Stimulated activated CD4-positive, alpha-beta T cell treated with anti-CD3 and anti-CD28 coated beads, Interleukin-1b, Interleukin-23, amount 100 ng/mL, for 48 hours (primary cell): ENCODE measurements at regions not wholly inside any gene's neighbourhood (a gene's known extent, or its start where the extent isn't known, plus 50 kb on each side); places are given as distances from the start of the nearest gene placed in this dataset.

ENCODE experiments used
- DNase-seq: peaks from one replicate; pipeline ENCODE4 v3.0.0-alpha.2; 2020

DNA sequence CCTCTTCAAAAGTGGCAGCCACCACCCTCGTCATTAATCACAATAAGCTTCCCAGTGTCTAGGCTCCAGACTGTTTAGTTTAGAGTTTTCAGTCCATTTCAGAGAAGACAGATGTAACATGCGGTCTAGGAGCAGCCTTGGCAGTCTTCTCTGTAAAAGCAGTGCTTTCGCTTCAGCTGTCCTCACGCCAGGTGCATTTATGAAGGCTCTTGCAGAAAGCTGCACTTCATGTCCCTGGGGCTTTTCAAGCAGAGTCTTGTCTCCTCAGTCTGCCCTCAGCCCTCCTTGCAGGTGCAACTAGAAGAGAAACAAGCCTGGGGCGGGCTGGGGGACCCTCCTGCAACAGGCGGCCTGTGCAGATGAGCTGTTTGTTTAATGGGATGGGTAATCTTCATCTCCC lies 281.9 kb downstream of the DRD1 start:
- no peak for DNase-seq

DNA sequence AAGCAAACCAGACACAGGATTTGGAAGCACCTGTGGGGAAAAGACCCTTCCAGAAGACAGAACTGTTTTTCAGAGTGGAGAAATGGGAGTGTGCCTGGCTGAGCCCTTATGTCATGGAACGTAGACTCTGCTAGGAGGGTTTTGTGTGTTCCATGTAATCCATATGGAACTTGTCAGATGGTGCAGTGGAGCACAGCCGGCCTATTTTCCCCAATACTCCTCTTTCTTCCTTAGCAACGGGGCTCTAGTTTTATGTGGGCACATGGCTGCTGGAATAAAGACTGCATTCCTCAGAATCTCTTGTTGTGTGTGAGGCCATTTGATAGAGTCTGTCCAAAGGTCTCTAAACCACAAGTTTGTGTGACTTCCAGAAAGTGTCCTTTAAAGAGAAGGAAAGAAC lies 284.0 kb downstream of the DRD1 start:
- DNase-seq, result no peak

DNA sequence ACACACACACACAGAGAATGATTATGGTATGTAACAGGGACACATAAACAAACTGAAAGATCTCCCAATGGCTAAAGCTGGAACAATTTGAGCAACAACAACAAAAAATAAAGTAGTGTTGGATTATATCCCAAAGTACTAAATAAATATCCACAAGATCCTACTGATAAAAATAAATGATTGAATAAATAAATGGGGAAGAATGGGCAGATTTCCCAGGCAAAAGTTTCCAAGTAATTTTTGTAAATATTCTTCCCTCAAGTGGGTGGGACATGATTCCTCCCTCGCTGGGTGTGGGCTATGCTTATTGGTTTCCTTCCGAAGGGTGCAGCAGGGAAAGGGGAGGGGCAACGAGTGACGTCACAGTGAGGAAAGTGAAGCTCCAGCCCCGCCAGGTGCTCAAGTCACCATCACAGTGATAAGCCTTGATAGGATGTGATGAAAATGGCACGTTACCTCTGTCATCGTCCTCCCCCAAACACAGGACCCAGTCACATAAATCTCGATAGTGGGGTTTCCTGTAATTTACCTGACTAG lies 295.3 kb downstream of the DRD1 start:
- no peak for DNase-seq

DNA sequence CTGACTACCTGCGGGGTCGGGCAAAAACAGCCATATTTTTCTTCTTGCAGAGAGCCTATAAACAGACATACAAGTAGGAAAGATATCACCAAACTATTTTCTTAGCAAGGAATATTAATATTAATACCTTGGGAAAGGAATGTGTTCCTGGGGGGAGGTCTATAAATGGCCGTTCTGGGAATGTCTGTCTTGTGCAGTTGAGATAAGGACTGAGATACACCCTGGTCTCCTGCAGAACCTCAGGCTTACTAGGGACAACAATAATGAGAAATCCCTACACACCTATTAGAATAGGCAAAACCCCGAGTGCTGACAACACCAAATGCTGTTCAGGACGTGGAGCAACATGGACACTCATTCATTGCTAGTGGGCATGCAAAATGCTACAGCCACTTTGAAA lies 297.2 kb downstream of the DRD1 start:
- no peak for DNase-seq

DNA sequence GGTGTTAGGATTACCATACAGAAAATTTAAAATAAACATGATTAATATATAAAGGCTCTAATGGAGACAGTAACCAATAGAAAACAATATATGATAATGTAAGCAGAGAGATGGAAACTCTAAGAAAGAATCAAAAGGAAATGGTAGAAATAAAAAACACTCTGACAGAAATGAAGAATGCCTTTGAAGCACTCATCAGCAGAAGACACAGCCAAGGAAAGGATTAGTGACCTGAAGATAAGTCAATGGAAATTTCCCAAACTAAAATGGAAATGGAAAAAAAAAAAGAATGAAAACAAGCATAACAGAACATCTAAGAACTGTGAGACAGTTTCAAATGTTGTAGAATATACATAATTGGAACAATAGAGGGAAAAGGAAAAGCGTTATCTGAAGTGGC lies 302.6 kb downstream of the DRD1 start:
- DNase-seq, result no peak

DNA sequence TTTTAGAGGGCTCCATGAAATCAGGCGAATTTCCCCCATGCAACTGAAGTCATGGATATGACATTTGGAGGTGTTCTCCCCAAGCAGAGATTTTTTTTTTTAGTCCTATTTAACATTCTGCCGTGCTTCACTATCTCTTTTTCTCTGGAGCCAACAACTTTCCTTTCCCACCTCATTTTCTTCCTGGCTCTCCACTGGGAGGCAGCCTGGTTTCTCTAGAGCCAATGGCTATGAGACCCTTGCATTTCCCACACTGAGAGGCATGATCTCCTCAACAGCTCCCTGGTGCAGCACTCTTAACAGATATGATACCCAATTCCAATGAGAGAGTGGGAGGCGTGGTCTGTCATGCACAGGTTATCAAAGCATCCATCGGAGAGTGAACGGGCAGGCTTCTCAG lies 310.8 kb downstream of the DRD1 start:
- no peak for DNase-seq

DNA sequence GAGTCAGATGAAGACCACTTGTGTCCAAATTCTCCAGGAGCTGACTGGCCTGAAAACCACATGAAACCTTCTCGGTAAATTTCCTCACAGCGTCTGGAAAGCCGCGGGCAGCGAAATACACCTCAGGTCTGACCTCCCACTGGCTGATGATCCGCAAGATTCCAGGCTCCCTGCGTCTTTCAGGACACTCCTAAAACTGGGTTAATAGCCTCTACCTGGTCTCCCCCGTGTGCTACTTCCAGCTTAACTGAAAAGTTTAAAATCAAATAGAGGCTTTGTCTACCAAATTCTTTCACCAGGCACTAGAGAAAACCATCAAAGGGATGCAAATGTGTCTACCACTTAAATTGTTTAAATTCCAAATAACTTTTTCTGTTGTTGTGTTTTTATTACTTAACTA lies 312.6 kb downstream of the DRD1 start:
- DNase-seq, result no peak

DNA sequence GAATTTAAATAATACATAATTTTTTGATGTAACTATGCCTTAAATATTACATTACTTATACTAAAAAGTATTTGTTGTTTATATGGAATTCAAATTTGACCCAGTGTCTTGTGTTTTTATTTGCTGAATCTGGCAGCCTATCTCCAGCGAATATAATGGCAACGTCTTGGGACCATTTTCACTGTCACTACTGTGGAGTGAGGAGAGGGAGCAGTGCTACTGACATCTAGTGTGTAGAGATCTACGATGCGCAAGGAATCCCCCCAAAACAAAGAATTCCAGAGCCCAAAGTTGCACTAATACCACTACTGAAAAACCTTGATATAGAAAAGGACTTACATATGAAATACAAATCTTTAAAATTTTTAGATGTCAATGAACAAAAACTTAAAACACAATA lies 314.4 kb downstream of the DRD1 start:
- DNase-seq, result no peak

DNA sequence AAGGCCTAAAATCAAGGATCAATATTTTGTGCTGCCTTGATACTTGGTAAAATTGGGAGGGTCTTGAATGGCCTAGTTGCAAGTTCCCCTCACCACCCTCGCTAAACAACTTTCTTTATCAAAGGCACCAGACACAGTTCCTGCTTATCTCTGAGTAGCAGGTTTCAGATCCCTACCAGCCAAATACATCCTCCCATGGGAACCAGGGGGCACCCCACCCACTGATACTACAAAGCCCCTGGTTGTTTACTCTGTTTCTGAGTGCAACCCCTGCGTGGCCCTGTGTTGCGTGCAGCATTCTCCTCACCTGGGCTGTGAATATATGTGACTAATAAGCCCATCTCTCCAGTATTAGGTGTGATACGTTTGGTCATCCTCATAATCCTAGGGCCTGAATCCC lies 314.9 kb downstream of the DRD1 start:
- no peak for DNase-seq

DNA sequence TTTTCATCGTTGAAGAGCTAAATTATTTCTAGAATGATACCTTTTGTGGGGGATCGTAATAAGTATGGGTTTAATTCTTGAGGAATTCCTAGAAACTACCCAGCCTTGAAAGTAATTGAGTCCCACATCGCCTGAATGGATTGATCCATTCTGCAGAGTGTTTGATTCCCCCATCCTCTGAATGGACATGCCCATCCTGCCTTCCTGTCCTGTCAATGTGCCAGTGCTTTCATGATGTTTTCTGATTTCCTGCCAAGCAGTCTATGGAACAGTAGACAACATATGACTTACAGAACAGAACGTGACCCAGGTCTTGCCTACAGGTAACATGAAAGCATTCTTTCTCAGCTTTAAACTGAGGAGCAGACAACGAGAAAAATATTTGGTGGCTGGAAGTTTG lies 319.2 kb downstream of the DRD1 start:
- no peak for DNase-seq

DNA sequence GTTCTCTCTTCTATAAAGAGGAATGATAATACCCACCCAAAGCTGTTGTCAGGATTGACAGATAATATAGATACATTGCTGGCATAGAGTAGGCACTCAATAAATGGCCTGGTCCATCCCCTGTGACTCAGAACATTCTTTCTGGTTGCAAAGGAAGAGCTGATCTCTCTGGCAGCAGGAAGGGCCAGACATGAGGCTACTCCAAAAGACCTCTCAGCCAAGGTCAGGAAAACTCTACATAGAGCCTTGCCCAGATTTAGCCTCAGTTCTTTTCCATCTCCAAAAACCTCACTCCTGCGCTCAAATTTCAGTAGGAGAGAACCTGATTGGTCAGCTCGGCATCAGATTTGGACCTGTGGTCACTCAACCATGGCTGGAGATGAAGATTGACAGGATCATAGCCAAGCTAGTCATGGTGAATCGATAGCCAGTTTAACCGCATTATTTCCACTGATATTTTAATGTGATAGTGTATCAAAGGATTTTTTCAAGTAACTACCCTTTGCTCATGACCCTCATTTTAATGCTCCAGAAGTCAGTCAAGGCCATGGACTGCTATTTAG lies 319.6 kb downstream of the DRD1 start:
- no peak for DNase-seq

DNA sequence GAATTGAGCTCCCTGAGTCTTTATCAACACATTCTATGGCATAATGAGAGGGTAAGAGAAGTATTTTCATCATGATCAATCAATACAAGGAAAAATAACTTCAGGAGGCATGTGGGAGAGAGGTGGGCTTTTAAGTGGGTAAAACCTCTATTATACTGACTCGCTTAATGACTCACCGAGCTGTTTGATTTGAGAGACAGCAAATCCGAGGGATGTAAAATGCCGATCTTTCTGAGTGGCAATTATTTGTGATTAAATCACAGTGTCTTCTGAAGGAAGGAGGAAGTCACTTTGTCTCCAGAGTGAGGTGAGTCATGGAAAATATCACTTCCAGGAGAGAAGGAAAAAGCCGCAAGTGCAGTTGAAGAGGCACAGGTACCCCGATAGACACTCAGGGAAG lies 320.4 kb downstream of the DRD1 start:
- no peak for DNase-seq

DNA sequence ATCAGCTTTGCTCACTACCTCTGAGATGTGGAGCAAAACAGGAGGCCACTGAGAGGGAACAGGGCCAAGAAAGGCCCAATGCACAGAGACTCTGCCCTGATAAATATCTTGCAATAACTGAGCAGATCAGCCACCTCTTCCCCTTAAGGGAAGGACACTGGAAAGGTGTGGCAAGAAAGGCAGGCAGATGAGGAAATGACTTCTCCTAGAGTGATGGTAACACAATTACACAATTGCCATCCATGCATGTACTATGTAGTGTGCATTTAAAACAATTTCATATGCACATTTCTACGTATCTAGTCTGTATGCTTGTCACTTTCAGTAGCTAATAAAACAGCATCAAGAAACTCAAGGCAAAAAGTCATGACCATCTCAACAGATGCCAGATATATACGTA lies 322.5 kb downstream of the DRD1 start:
- DNase-seq, result no peak

DNA sequence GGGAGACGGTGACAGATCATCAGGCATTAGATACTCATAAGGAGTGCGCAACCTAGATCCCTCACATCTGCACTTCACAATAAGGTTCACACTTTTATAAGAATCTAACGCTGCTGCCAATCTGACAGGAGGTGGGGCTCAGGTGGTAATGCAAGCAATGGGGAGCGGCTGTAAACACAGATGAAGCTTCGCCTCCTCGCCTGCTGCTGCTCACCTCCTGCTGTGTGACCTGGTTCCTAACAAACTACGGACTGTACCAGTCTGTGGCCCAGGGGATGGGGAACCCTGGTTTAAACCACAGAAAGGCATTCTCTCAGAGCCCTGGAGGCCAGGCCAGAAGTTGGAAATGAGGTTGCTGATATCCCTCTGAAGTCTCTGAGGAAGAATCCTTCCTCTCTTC lies 323.6 kb downstream of the DRD1 start:
- DNase-seq, result no peak

DNA sequence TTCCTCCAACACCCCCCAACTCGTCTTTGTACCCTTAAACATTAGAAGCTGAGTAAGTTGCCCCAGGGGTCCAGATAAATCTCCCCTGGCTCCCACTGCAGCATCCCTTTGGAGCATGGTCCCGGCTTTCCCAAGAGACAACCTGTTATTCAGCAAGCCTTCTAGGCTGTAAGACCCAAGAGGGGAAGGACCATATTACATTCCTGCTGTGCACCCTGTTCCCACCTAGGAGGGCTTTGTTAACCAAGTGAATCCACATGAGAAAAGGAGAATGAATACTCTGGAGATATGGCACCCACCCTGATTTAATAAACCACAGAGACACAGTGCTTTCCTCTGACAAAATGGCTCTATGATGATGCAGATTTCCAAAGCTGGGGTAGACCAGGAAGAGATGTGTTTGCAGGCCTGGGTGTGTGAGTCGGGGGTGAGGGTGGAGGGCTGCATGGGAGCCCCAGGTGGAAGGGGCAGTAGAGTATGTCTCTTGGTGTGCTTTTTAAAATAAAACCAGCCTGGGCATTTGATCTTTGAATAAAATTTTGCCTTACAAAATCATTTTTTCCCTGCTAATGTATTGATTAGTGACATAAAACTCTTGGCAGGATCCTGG lies 325.2 kb downstream of the DRD1 start:
- DNase-seq, result no peak

DNA sequence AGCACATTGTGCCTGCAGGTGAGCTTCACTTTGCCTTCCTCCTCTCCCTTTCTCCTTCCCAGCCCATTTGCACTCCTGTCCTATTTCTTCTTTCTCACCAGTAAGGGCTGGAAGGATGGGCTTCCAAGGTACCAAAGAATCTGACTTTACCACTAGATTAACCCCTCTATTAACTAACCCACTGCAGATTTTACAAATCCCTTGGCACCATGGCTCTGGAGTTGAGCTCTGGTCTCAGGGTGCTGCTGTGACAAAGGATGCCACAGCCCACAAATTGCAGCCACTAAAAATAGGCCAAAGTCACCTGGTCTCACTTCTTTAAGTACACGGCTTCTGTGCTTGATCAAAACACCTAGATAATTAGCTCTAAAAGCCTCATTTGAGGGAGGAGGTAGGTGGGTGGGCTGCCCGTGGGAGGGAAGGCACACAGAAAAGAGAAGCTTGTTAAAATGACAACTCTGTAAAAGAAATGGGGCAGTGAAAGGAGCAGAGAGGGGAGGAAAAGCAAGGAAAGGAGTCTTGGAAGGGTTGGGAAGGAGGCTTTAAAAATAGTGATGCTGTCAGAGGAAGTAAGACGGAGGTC lies 327.4 kb downstream of the DRD1 start:
- no peak for DNase-seq

DNA sequence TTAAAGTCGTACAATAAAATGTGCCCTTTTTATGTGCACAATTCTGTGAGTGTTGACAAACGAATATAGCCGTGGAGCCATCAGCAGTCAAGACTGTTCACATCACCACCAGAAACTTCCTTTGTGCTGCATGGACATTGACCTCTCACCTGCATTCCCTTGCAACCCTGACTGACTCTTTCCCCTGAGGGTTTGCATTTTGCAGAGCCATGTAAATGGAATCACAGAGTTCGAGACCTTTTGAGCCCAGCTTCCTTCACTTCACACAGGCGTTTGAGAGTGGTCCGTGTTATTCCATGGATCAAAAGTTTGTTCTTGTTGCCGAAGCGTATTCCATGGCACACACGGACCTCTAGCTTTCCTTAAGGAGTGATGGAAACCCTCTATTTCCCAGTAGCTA lies 328.2 kb downstream of the DRD1 start:
- no peak for DNase-seq

DNA sequence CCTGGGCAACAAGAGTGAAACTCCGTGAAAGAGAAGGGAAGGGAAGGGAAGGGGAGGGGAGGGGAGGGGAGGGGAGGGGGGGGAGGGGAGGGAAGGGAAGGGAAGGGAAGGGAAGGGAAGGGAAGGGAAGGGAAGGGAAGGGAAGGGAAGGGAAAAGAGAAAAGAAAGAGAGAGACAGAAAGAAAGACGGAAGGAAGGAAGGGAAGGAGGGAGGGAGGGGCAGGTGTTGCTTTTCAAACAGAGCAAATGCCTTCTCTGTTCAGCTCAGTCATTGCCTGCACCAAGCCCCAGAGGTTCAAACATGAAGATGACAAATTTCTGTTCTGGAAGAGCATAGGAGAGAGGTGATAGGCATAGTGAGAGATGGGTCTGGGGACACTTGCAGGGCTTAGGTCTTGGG lies 330.0 kb downstream of the DRD1 start:
- no peak for DNase-seq

DNA sequence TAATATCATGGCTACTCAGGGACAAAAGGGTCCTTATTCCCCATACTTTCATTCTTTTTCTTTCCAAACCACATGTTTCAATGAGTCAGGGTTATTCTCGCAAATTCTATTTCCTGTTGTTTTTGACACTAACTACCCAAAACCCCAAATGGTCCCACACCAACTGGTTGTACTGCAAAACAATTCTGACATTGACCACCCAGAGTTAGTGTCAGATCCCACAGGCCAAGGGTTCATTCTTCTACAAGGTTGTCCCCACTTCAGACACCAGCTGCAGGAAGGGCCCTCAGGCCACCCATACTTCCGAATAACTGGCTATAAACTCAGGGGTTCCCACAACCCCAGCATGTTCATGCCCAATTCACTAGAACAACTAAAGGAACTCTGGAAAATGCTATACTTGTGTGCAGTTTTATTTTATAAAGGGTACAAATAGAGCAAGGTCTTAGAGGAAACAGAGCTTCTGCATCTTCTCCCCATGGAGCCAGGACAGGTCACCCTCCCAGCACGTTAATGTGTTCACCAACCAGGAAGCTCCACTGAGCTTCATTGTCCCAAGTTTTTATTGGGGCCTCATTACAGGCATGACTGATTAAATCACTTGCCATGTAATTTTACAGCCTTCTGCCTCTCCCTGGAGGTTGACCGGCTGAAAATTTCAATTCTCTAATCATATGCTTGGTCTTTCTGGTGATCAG lies 334.8 kb downstream of the DRD1 start:
- DNase-seq, result no peak

DNA sequence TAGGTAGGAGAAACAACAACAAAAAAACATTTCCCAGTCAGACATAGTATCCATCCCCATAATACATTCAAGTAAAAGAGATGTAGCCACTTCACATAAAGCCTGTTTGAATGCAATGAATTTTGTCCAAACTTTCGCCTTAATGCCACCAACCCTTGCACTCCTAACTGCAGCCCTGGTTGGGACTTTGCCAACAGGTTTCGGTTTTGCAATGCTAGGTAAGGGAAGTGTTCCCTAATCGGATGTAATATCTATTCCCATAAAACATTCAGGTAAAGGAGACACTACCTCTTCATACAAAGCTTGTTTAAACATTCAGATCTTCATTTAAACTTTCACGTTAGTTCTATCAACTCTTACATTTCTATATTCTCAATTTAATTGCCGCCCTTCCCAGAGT lies 336.1 kb downstream of the DRD1 start:
- no peak for DNase-seq

DNA sequence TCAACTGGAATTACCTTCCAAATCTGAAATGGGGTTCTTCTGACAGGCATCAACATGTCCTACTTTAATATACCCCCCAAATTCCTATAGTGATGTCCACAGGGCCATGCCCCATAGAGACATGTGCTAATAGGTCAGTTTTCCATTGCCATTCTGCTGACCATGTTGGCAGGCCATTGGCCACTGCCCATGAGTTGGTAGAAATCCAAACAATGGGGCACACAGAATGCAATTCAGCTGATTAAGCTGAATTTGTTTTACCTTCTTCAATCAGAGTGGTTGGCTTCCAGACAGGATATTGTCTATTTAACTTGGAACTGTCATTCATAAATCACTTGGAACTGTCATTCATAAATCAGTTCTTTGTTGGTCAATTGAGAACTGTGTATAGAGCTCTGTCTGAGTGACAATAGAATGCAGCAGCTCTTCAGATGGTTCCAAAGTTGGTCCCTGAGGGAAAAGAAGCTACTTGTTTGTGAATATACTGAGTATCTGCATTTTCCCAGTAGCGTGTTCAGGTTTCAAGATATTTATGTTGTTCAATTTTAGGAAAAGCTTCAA lies 336.9 kb downstream of the DRD1 start:
- no peak for DNase-seq

DNA sequence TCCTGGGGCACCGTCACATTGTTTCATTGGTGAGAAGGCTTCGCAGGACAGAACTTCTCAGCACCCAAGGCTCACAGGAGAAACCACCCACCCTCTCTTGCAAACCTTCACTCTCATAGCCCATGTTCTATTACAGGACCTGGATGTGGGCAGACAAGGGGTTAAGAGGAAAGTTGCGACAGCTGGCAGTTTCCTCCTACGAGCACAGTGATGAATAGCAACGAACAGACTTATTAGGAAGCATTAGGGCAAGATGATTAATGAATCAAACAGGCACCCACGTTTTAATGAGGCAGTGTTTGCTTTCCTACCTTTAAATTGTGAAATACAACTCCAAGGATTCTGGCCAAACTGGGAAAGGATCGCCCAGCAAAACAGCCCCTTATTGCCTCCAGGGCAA lies 339.3 kb downstream of the DRD1 start:
- DNase-seq, result no peak

DNA sequence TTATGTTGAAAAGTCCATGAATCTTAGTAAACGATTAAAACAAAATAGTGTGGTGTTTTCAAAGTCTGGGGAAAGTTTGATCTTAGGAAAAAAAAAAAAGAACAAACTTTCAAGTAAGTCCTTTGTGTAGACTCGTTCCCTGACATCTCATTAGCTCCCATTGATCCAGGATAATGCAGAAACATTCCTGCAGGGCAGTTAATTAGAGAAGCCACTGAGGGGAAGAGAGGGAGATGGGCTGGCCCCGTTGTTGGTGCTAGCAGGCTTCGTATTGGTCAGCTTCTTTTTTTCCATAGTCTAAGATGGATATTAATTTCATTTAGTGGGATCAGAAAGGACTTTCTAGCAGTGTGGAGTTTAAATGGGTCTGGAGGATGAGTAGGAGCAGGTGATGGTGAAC lies 340.2 kb downstream of the DRD1 start:
- DNase-seq, result no peak

DNA sequence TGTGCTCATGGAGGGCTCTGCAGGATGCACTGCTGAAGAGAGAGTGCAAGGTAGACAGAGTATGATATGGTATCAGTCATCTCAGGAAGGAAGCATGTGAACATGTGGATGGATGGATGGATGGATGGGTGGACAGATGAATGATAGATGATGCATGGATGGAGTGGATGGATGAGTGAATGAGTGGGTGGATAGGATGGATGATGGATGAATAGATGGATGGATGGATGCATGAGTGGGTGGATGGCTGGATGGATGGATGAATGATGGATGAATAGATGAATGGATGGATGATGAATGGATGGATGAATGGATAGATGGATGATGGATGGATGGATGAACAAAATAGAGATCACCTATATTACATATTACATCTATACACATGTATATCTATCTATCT lies 341.3 kb downstream of the DRD1 start:
- no peak for DNase-seq
